ENCODE measurements at regions not wholly inside any gene's neighbourhood (a gene's known extent, or its start where the extent isn't known, plus 50 kb on each side); places are given as distances from the start of the nearest gene placed in this dataset.

GRCh38 chr22:33116841-33117547 is 58.8 kb upstream of the SYN3 start:
- H3K9me3 ChIP-seq (replicated peaks) = no peaks in the 10 kb centered on the region
- no peak for DNase-seq

GRCh38 chr22:33114565-33114964 is 56.4 kb upstream of the SYN3 start:
- H3K27ac ChIP-seq = no peak overlapping the region
- no peaks in the 10 kb centered on the region for H3K36me3 ChIP-seq
- no peaks in the 10 kb centered on the region for H3K27me3 ChIP-seq
- no peak for DNase-seq
- no peaks in the 10 kb centered on the region for H3K9me3 ChIP-seq (replicated peaks)
- no peaks in the 10 kb centered on the region for H3K4me1 ChIP-seq
- no peak overlapping the region for H3K4me3 ChIP-seq

More at GRCh38 chr22:33116841-33117547, 58.8 kb upstream of the SYN3 start:
- Histone ChIP-seq H3K36me3 (no peaks in the 10 kb centered on the region), H3K27ac (no peak overlapping the region), H3K4me3 (no peak overlapping the region), H3K27me3 (no peaks in the 10 kb centered on the region), H3K4me1 (no peaks in the 10 kb centered on the region)

DNA sequence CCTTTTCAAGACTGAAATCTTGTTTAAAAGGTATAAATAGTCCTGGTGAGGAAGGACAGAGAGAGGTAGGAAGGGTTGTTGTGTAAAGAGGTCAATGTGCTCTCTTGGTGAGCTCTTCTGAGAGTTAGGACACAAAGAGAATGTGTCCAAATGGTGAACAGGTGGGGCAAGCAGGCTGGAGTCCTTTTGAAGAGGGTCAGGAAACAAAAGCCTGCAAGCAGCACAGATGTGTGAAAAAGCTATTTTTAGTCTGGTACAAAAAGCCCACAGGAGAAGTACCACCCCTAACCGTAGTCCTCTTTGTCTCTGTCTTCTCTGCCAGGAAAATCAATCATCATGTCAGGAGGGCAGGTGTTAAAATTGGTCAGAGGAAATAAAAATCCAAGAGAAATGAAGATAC is 54.4 kb upstream of the SYN3 start:
- Histone ChIP-seq H3K27me3 (no peaks in the 10 kb centered on the region), H3K36me3 (no peaks in the 10 kb centered on the region), H3K9me3 (replicated peaks) (no peaks in the 10 kb centered on the region), H3K4me3 (no peak overlapping the region), H3K4me1 (no peaks in the 10 kb centered on the region), H3K27ac (no peak overlapping the region)
- DNase-seq = peak in 1 of 2 experiments; percentile 1

DNA sequence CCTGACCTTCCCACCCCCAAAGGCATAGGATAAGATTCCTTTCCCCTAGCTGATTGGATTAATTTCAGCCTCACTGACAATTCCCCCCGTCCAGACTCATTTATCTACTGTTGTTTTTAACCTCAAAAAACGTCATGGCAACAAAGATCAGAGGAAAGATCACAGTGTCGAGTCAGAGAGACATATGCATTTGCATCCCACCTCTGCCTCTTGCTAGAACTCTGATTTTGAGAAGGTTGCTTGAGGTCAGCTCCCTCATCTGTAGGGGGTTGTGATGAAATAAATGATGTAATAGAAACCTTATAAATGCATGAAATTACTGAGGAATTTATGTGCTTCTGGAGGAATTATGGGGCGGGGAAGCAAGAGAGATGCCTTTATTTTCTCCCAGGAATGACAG is 53.3 kb upstream of the SYN3 start:
- H3K36me3 ChIP-seq = no peaks in the 10 kb centered on the region
- H3K4me3 ChIP-seq = no peak overlapping the region
- H3K27ac ChIP-seq = no peak overlapping the region
- H3K27me3 ChIP-seq = no peaks in the 10 kb centered on the region
- no peaks in the 10 kb centered on the region for H3K4me1 ChIP-seq
- DNase-seq = no peak
- no peaks in the 10 kb centered on the region for H3K9me3 ChIP-seq (replicated peaks)

GRCh38 chr22:33110562-33111163 is 52.5 kb upstream of the SYN3 start:
- no peak for DNase-seq
- Histone ChIP-seq H3K9me3 (replicated peaks) (no peaks in the 10 kb centered on the region), H3K4me1 (no peaks in the 10 kb centered on the region), H3K4me3 (no peak overlapping the region), H3K27ac (no peak overlapping the region), H3K36me3 (no peaks in the 10 kb centered on the region), H3K27me3 (no peaks in the 10 kb centered on the region)

- Histone ChIP-seq H3K4me1 (no peaks in the 10 kb centered on the region), H3K4me3 (no peak overlapping the region), H3K27ac (no peak overlapping the region), H3K36me3 (no peaks in the 10 kb centered on the region), H3K27me3 (no peaks in the 10 kb centered on the region), H3K9me3 (replicated peaks) (no peaks in the 10 kb centered on the region)
- DNase-seq = no peak
These were observed 51.6 kb upstream of the SYN3 start for GRCh38 chr22:33109514-33110430.

DNA sequence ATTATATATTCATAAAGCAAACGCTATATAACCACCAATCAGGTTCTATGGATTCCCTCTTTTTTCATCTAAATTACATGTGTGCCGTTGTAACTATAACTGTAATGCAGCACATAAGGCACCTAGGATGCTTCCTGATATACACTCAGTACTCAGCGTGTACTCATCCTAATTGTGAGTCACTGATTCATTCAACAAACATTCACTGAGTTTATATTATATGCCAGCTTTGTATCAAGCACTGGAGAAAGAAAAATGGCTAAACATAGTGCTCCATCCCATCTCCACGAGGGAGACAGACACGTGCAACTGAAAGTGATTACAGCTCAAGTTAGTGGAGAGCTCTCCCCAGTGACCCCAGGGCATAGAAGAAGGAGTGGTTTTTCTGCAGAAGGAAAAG is 49.9 kb upstream of the SYN3 start:
- H3K36me3 ChIP-seq = no peaks in the 10 kb centered on the region
- DNase-seq = no peak
- H3K27ac ChIP-seq = no peak overlapping the region
- no peaks in the 10 kb centered on the region for H3K27me3 ChIP-seq
- H3K9me3 ChIP-seq (replicated peaks) = no peaks in the 10 kb centered on the region
- no peak overlapping the region for H3K4me3 ChIP-seq
- H3K4me1 ChIP-seq = no peaks in the 10 kb centered on the region
